Spleen (tissue), 11 donors: ENCODE measurements at regions not wholly inside any gene's neighbourhood (a gene's known extent, or its start where the extent isn't known, plus 50 kb on each side); places are given as distances from the start of the nearest gene placed in this dataset.

ENCODE experiments used
- DNase-seq: peaks from one replicate; pipeline ENCODE4 v3.0.0-alpha.2; 2020
- H3K27ac ChIP-seq, 8 donors: fragments of 200-600 bp; sonication (generic) in 7 of 8; 1 replicate in 4 of 8; 2 replicates in 4 of 8; pipeline versions ENCODE4 v1.5.0 to v1.8.0; 2016 to 2021; ENCODE audit warnings: inconsistent platforms in 4 of 8, mild to moderate bottlenecking in 4 of 8, moderate library complexity in 1 of 8
- H3K27me3 ChIP-seq, 7 donors: fragments of 200-600 bp; sonication (generic) in 6 of 7; replicated peaks in 1 of 7; 1 replicate in 4 of 7; 2 replicates in 3 of 7; pipeline versions ENCODE4 v1.5.0 to v1.8.0; 2016 to 2021; ENCODE audit warnings: inconsistent platforms in 3 of 7, mild to moderate bottlenecking in 1 of 7
- H3K36me3 ChIP-seq, 6 donors: fragments of 200-600 bp; sonication (generic) in 5 of 6; 1 replicate in 4 of 6; 2 replicates in 2 of 6; pipeline versions ENCODE4 v1.5.0 to v1.8.0; 2016 to 2021; ENCODE audit warnings: inconsistent platforms in 2 of 6
- H3K4me1 ChIP-seq, 6 donors: fragments of 200-600 bp; sonication (generic) in 5 of 6; 1 replicate in 3 of 6; 2 replicates in 3 of 6; pipeline versions ENCODE4 v1.5.0 to v1.8.0; 2016 to 2021; ENCODE audit warnings: inconsistent platforms in 3 of 6
- H3K4me3 ChIP-seq, 8 donors: fragments of 200-600 bp; sonication (generic) in 7 of 8; 1 replicate in 4 of 8; 2 replicates in 4 of 8; pipeline versions ENCODE4 v1.5.0 to v1.8.0; 2016 to 2021; ENCODE audit warnings: inconsistent platforms in 4 of 8, mild to moderate bottlenecking in 4 of 8, moderate library complexity in 2 of 8
- H3K9me3 ChIP-seq, 8 donors: fragments of 200-600 bp; sonication (generic) in 7 of 8; 1 replicate in 4 of 8; 2 replicates in 4 of 8; pipeline versions ENCODE4 v1.5.0 to v1.8.0; 2016 to 2021; ENCODE audit warnings: inconsistent platforms in 4 of 8
- CTCF ChIP-seq, 11 experiments: fragments of 200-600 bp in 7 of 11; fragments of 450-650 bp in 4 of 11; sonication (generic) in 4 of 11; IDR thresholded peaks in 8 of 11; conservative IDR thresholded peaks in 3 of 11; 1 replicate in 7 of 11; 2 replicates in 4 of 11; pipeline versions ENCODE4 v1.4.0 to v1.8.0; 2016 to 2021; ENCODE audit warnings: antibody characterized with exemption in 11 of 11, inconsistent platforms in 4 of 11, mild to moderate bottlenecking in 1 of 11
- POLR2A ChIP-seq, 3 donors: fragments of 450-650 bp; IDR thresholded peaks; one replicate each; pipeline ENCODE4 v1.5.1; 2017; ENCODE audit warnings: antibody characterized with exemption in 3 of 3, mild to moderate bottlenecking in 1 of 3
- POLR2AphosphoS5 ChIP-seq, 3 donors: sonication (generic); formaldehyde crosslinking; IDR thresholded peaks; one replicate each; pipeline ENCODE4 v1.5.1; 2017; ENCODE audit warnings: antibody characterized with exemption in 3 of 3
- WGBS, 5 donors: extraction: QIAGEN DNeasy Blood & Tissue Kit in 3 of 5; methylation state at CpG; one replicate each; pipeline versions ENCODE4 v1.1.5 to v1.1.7; 2013 to 2018; 5-methylcytosine and 5-hydroxymethylcytosine counted together
- intact Hi-C: fragments of 100-400 bp; cut with DNase I; formaldehyde crosslinking; loops from one replicate; pipeline ENCODE4 v1.15.0; 2023; ENCODE audit warnings: low total_unique reads
- donor health status: healthy with polysubstance abuse.
- donor health status: DM: no; HTN: no; CAD: no; lungs with moderate emphysema.
- donor health status: DM: no; HTN: no; CAD: no.
- donor health status: Bipolar disorder and iron deficiency.
- donor health status: healthy.
- donor health status: DM: no; HTN: no; CAD: no.
- donor health status: DM: yes; HTN: yes; CAD: no.

GRCh38 chr1:201618905-201619304 lies 80.0 kb downstream of the NAV1 start:
- intact Hi-C loops, result no loop called here
- H3K27ac ChIP-seq, result no peak overlapping the region
- peaks cover 0 to 17% (median 3%) of the 10 kb centered on the region in 6 donors for H3K4me1 ChIP-seq
- DNase-seq, result no peak
- no peak overlapping the region for H3K4me3 ChIP-seq
- 84 to 97% (median 93%) methylated on average over 5 of the region's 5 CpGs for WGBS, 5 donors
- no peak for TF ChIP-seq POLR2A (IDR thresholded peaks at IDR 0.05)
- TF ChIP-seq POLR2AphosphoS5 (IDR thresholded peaks at IDR 0.05), result no peak
- no peak for TF ChIP-seq CTCF (IDR thresholded peaks at IDR 0.05 in 8 of 11, conservative IDR thresholded peaks at IDR 0.05 in 3 of 11)
- peaks cover 0 to 6% (median 0%) of the 10 kb centered on the region in 7 donors for H3K27me3 ChIP-seq
- H3K9me3 ChIP-seq, result no peaks in the 10 kb centered on the region
- peaks cover 0 to 12% (median 0%) of the 10 kb centered on the region in 6 donors for H3K36me3 ChIP-seq

- TF ChIP-seq POLR2A (IDR thresholded peaks at IDR 0.05), result no peak
- no peak for TF ChIP-seq CTCF (IDR thresholded peaks at IDR 0.05 in 8 of 11, conservative IDR thresholded peaks at IDR 0.05 in 3 of 11)
- TF ChIP-seq POLR2AphosphoS5 (IDR thresholded peaks at IDR 0.05), result no peak
- peaks cover 0 to 11% (median 0%) of the 10 kb centered on the region in 6 donors for H3K4me1 ChIP-seq
- H3K27me3 ChIP-seq, result peaks cover 0 to 1% (median 0%) of the 10 kb centered on the region in 7 donors
- no peak for DNase-seq
- no peak overlapping the region for H3K27ac ChIP-seq
- H3K4me3 ChIP-seq, result no peak overlapping the region
- WGBS, 5 donors, result 88 to 100% (median 96%) methylated on average over 1 of the region's 1 CpG
- intact Hi-C loops, result no loop called here
- H3K36me3 ChIP-seq, result peaks cover 0 to 12% (median 0%) of the 10 kb centered on the region in 6 donors
- no peaks in the 10 kb centered on the region for H3K9me3 ChIP-seq
Measured at GRCh38 chr1:201619513-201619912, 80.6 kb downstream of the NAV1 start.

- H3K27me3 ChIP-seq, result no peaks in the 10 kb centered on the region
- 67 to 75% (median 74%) methylated on average over 4 of the region's 4 CpGs for WGBS, 5 donors
- no peak for TF ChIP-seq POLR2AphosphoS5 (IDR thresholded peaks at IDR 0.05)
- no peak for TF ChIP-seq CTCF (IDR thresholded peaks at IDR 0.05 in 8 of 11, conservative IDR thresholded peaks at IDR 0.05 in 3 of 11)
- no peak for TF ChIP-seq POLR2A (IDR thresholded peaks at IDR 0.05)
- H3K27ac ChIP-seq, result no peak overlapping the region
- intact Hi-C loops, result no loop called here
- H3K4me1 ChIP-seq, result peaks cover 0 to 11% (median 0%) of the 10 kb centered on the region in 6 donors
- H3K36me3 ChIP-seq, result peaks cover 0 to 12% (median 0%) of the 10 kb centered on the region in 6 donors
- H3K4me3 ChIP-seq, result no peak overlapping the region
- H3K9me3 ChIP-seq, result no peaks in the 10 kb centered on the region
- DNase-seq, result no peak
Measured at GRCh38 chr1:201622353-201622752, 83.4 kb downstream of the NAV1 start.

- no peaks in the 10 kb centered on the region for H3K9me3 ChIP-seq
- H3K4me1 ChIP-seq, result peaks cover 0 to 11% (median 0%) of the 10 kb centered on the region in 6 donors
- 84 to 90% (median 87%) methylated on average over 14 to 15 of the region's 15 CpGs for WGBS, 5 donors
- no peak for TF ChIP-seq CTCF (IDR thresholded peaks at IDR 0.05 in 8 of 11, conservative IDR thresholded peaks at IDR 0.05 in 3 of 11)
- no peak for TF ChIP-seq POLR2AphosphoS5 (IDR thresholded peaks at IDR 0.05)
- no peak for TF ChIP-seq POLR2A (IDR thresholded peaks at IDR 0.05)
- H3K27ac ChIP-seq, result no peak overlapping the region
- no peak for DNase-seq
- H3K27me3 ChIP-seq, result no peaks in the 10 kb centered on the region
- intact Hi-C loops, result no loop called here
- no peak overlapping the region for H3K4me3 ChIP-seq
- peaks cover 0 to 12% (median 0%) of the 10 kb centered on the region in 6 donors for H3K36me3 ChIP-seq
Measured at GRCh38 chr1:201622824-201623223, 83.9 kb downstream of the NAV1 start.
